GM21390 (cell line): ENCODE measurements at regions not wholly inside any gene's neighbourhood (a gene's known extent, or its start where the extent isn't known, plus 50 kb on each side); places are given as distances from the start of the nearest gene placed in this dataset.
"Not testable (repeated sequence)": the region's sequence is repeated elsewhere in the genome, so short reads cannot be mapped to it uniquely, and the experiment has no call there.

ENCODE experiments used
- ATAC-seq: cut with Tn5 transposase; IDR thresholded peaks from one replicate; pipeline ENCODE4 v1.9.1; 2021; ENCODE audit not compliant: unreplicated experiment

- ATAC-seq, result no peak
Measured at GRCh38 chr10:107540981-107541380, 376.5 kb upstream of the SORCS1 start.

- no peak for ATAC-seq
Measured at GRCh38 chr10:107529350-107529749, 364.8 kb upstream of the SORCS1 start.

- no peak for ATAC-seq
Measured at GRCh38 chr10:107520348-107520747, 355.8 kb upstream of the SORCS1 start.

GRCh38 chr10:107517811-107518210 lies 353.3 kb upstream of the SORCS1 start:
- ATAC-seq, result no peak

GRCh38 chr10:107516349-107516748 lies 351.8 kb upstream of the SORCS1 start:
- no peak for ATAC-seq

- ATAC-seq, result not testable (repeated sequence)
Measured at GRCh38 chr10:107504011-107504410, 339.5 kb upstream of the SORCS1 start.

- ATAC-seq, result no peak
Measured at GRCh38 chr10:107502229-107502985, 337.9 kb upstream of the SORCS1 start.

GRCh38 chr10:107498983-107499382 lies 334.5 kb upstream of the SORCS1 start:
- no peak for ATAC-seq

GRCh38 chr10:107497024-107497423 lies 332.5 kb upstream of the SORCS1 start:
- ATAC-seq, result no peak

- no peak for ATAC-seq
Measured at GRCh38 chr10:107496594-107496993, 332.1 kb upstream of the SORCS1 start.

GRCh38 chr10:107492389-107492788 lies 327.9 kb upstream of the SORCS1 start:
- no peak for ATAC-seq

- no peak for ATAC-seq
Measured at GRCh38 chr10:107490389-107490788, 325.9 kb upstream of the SORCS1 start.

- ATAC-seq, result no peak
Measured at GRCh38 chr10:107487284-107487683, 322.8 kb upstream of the SORCS1 start.

- no peak for ATAC-seq
Measured at GRCh38 chr10:107485019-107485418, 320.5 kb upstream of the SORCS1 start.

- ATAC-seq, result no peak
Measured at GRCh38 chr10:107481881-107482280, 317.4 kb upstream of the SORCS1 start.

GRCh38 chr10:107481224-107481623 lies 316.7 kb upstream of the SORCS1 start:
- ATAC-seq, result no peak

- ATAC-seq, result no peak
Measured at GRCh38 chr10:107480781-107481180, 316.3 kb upstream of the SORCS1 start.

- peak; percentile 47 for ATAC-seq
Measured at GRCh38 chr10:107477266-107477665, 312.8 kb upstream of the SORCS1 start.

GRCh38 chr10:107476408-107476807 lies 311.9 kb upstream of the SORCS1 start:
- ATAC-seq, result no peak

- no peak for ATAC-seq
Measured at GRCh38 chr10:107474650-107475049, 310.1 kb upstream of the SORCS1 start.

- no peak for ATAC-seq
Measured at GRCh38 chr10:107473225-107473624, 308.7 kb upstream of the SORCS1 start.

- ATAC-seq, result no peak
Measured at GRCh38 chr10:107471911-107472310, 307.4 kb upstream of the SORCS1 start.

GRCh38 chr10:107453561-107453960 lies 289.1 kb upstream of the SORCS1 start:
- no peak for ATAC-seq
